ENCODE measurements at regions not wholly inside any gene's neighbourhood (a gene's known extent, or its start where the extent isn't known, plus 50 kb on each side); places are given as distances from the start of the nearest gene placed in this dataset.

- TF ChIP-seq HDAC2 (IDR thresholded peaks at IDR 0.05) = no peak
- TF ChIP-seq, protein P1, sequence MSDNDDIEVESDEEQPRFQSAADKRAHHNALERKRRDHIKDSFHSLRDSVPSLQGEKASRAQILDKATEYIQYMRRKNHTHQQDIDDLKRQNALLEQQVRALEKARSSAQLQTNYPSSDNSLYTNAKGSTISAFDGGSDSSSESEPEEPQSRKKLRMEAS (IDR thresholded peaks at IDR 0.05; ENCODE audit: low read depth, low read length) = no peak
Measured at GRCh38 chr7:41882256-41882655, 179.4 kb upstream of the INHBA start.
